ENCODE measurements at regions not wholly inside any gene's neighbourhood (a gene's known extent, or its start where the extent isn't known, plus 50 kb on each side); places are given as distances from the start of the nearest gene placed in this dataset.

DNA sequence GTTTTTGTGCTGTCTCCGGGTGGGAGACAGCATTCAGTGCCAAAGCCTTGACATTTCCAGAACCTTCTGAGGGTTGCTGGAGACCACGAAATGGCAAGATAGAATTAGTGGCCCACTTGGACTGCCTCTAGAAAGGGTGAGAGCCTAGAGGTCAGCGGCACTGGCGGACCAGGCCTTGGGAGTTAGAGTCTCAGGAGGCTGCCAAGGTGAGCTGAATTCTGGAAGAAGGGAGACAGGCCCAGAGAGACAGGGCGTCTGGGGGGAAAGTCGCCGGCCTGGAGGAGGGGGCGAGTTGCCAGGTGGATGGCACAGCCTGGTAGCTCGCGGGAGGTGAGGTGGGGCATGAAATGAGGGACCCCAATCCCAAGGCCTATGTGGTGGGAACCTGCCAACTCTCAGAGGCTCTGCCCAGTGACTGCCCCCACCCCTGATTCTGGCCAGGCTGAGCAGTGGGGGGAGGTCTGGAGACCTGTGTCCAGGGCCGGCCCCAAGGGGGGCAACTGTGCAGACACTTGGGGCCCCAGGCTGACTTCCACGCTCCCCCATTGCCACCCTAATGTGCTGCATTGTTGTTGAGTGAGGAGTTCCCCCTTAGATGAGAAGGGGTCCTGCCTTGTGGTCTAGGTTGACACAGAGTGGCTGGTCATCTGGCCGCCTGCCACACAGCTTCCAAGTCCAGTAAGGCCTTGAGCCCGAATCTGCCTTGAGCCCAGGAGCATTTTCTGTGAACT is 211.1 kb upstream of the CIBAR2 start:
- TF ChIP-seq, protein P1, sequence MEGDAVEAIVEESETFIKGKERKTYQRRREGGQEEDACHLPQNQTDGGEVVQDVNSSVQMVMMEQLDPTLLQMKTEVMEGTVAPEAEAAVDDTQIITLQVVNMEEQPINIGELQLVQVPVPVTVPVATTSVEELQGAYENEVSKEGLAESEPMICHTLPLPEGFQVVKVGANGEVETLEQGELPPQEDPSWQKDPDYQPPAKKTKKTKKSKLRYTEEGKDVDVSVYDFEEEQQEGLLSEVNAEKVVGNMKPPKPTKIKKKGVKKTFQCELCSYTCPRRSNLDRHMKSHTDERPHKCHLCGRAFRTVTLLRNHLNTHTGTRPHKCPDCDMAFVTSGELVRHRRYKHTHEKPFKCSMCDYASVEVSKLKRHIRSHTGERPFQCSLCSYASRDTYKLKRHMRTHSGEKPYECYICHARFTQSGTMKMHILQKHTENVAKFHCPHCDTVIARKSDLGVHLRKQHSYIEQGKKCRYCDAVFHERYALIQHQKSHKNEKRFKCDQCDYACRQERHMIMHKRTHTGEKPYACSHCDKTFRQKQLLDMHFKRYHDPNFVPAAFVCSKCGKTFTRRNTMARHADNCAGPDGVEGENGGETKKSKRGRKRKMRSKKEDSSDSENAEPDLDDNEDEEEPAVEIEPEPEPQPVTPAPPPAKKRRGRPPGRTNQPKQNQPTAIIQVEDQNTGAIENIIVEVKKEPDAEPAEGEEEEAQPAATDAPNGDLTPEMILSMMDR (IDR thresholded peaks at IDR 0.05): no peak
- TF ChIP-seq EP300 (IDR thresholded peaks at IDR 0.05; ENCODE audit: low read depth) (no peak), POLR2A (IDR thresholded peaks at IDR 0.05) (no peak)
